ENCODE measurements at regions not wholly inside any gene's neighbourhood (a gene's known extent, or its start where the extent isn't known, plus 50 kb on each side); places are given as distances from the start of the nearest gene placed in this dataset.

- DNase-seq, result no peak
Measured at GRCh38 chr6:11356404-11357155, 124.1 kb upstream of the NEDD9 start.

GRCh38 chr6:11353921-11354389 lies 121.5 kb upstream of the NEDD9 start:
- peak; percentile 74 for DNase-seq

GRCh38 chr6:11350294-11350693 lies 117.8 kb upstream of the NEDD9 start:
- DNase-seq, result no peak

GRCh38 chr6:11349880-11350279 lies 117.4 kb upstream of the NEDD9 start:
- no peak for DNase-seq

- no peak for DNase-seq
Measured at GRCh38 chr6:11346516-11346915, 114.0 kb upstream of the NEDD9 start.

GRCh38 chr6:11345536-11345935 lies 113.1 kb upstream of the NEDD9 start:
- DNase-seq, result no peak

GRCh38 chr6:11343963-11344723 lies 111.7 kb upstream of the NEDD9 start:
- DNase-seq, result peak; percentile 17

GRCh38 chr6:11341867-11342266 lies 109.4 kb upstream of the NEDD9 start:
- DNase-seq, result no peak

- no peak for DNase-seq
Measured at GRCh38 chr6:11341303-11341702, 108.8 kb upstream of the NEDD9 start.

GRCh38 chr6:11339380-11339779 lies 106.9 kb upstream of the NEDD9 start:
- no peak for DNase-seq

GRCh38 chr6:11337306-11337705 lies 104.8 kb upstream of the NEDD9 start:
- DNase-seq, result no peak

- DNase-seq, result no peak
Measured at GRCh38 chr6:11335826-11336225, 103.4 kb upstream of the NEDD9 start.

- no peak for DNase-seq
Measured at GRCh38 chr6:11333132-11333849, 100.8 kb upstream of the NEDD9 start.

- no peak for DNase-seq
Measured at GRCh38 chr6:11332463-11332862, 100.0 kb upstream of the NEDD9 start.

- DNase-seq, result no peak
Measured at GRCh38 chr6:11331111-11331510, 98.6 kb upstream of the NEDD9 start.

GRCh38 chr6:11330413-11330760 lies 97.9 kb upstream of the NEDD9 start:
- DNase-seq, result no peak

- no peak for DNase-seq
Measured at GRCh38 chr6:11329726-11330412, 97.4 kb upstream of the NEDD9 start.

- DNase-seq, result no peak
Measured at GRCh38 chr6:11328613-11329247, 96.3 kb upstream of the NEDD9 start.

- no peak for DNase-seq
Measured at GRCh38 chr6:11327961-11328360, 95.5 kb upstream of the NEDD9 start.

- no peak for DNase-seq
Measured at GRCh38 chr6:11326116-11326515, 93.6 kb upstream of the NEDD9 start.

- no peak for DNase-seq
Measured at GRCh38 chr6:11324453-11325015, 92.1 kb upstream of the NEDD9 start.
